ENCODE measurements at regions not wholly inside any gene's neighbourhood (a gene's known extent, or its start where the extent isn't known, plus 50 kb on each side); places are given as distances from the start of the nearest gene placed in this dataset.

DNA sequence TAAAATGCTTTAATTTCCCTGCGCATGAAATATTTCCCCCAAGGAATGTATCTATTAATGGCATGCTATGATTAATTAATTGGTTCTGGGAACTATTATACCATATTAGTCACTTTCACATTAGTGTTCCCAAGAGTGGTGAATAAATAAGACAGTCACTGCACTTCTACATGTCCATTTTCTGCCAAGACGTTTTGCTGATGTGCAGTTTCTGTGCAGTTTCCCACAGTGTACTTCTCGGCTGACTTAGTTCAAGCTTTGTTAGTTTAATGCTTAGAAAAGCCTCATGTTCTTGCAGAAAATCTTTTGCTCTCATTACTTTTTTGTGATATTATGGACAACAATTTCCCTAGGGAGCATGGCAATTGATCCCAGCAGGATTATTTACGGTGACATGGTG, 1014.5 kb downstream of the BRINP3 start:
- TF ChIP-seq, protein P1, sequence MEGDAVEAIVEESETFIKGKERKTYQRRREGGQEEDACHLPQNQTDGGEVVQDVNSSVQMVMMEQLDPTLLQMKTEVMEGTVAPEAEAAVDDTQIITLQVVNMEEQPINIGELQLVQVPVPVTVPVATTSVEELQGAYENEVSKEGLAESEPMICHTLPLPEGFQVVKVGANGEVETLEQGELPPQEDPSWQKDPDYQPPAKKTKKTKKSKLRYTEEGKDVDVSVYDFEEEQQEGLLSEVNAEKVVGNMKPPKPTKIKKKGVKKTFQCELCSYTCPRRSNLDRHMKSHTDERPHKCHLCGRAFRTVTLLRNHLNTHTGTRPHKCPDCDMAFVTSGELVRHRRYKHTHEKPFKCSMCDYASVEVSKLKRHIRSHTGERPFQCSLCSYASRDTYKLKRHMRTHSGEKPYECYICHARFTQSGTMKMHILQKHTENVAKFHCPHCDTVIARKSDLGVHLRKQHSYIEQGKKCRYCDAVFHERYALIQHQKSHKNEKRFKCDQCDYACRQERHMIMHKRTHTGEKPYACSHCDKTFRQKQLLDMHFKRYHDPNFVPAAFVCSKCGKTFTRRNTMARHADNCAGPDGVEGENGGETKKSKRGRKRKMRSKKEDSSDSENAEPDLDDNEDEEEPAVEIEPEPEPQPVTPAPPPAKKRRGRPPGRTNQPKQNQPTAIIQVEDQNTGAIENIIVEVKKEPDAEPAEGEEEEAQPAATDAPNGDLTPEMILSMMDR (IDR thresholded peaks at IDR 0.05): no peak
- TF ChIP-seq POLR2A (IDR thresholded peaks at IDR 0.05): no peak

Data from body of pancreas (tissue), 4 donors.